Fibroblast of skin of back (primary cell): ENCODE measurements at regions not wholly inside any gene's neighbourhood (a gene's known extent, or its start where the extent isn't known, plus 50 kb on each side); places are given as distances from the start of the nearest gene placed in this dataset.
A peak's percentile ranks its signal among the peaks of the same experiment; 100 is the strongest.
"Not testable (repeated sequence)": the region's sequence is repeated elsewhere in the genome, so short reads cannot be mapped to it uniquely, and the experiment has no call there.

Source experiments
- DNase-seq: peaks from one replicate; pipeline ENCODE4 v3.0.0-alpha.2; 2013

DNA sequence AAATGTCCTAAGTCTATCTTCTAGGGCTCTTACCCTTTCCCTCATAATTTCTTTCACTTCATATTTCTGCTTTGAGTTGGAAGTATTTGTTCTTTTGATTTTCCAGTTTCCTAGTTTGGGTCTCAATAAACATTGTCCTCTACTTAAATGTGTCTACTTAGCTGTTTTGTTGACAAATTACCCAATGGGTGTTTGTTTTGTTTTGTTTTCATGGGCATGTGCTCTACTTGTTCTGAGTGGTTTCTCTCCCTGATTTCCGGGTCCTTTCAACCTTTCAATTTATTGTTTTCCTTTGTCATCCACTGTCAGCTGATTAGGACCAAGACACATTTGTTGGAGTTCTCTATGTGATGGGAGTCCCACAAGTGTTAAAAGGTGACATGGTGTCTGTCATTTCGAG, 1181.4 kb downstream of the RPA4 start:
- no peak for DNase-seq

DNA sequence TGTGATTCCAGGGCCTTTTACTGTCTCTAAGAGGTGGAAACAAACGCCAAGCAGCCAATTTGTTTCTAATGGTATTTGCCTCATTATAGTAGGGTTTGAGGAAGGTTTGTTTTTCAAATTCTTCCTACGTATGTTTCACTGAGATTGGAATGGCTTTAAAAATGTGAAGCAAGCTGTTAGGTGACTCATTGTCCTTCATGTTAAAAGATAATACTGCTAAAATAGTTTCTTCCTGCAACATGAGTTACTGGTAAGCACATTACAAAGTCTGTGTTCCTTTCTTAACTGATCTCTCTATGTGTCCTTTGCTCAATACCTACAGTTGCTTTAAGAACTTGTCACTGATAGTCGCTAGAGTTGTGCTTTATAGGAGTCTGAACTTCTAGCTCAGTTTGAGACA, 1183.9 kb downstream of the RPA4 start:
- peak; percentile 58 for DNase-seq

DNA sequence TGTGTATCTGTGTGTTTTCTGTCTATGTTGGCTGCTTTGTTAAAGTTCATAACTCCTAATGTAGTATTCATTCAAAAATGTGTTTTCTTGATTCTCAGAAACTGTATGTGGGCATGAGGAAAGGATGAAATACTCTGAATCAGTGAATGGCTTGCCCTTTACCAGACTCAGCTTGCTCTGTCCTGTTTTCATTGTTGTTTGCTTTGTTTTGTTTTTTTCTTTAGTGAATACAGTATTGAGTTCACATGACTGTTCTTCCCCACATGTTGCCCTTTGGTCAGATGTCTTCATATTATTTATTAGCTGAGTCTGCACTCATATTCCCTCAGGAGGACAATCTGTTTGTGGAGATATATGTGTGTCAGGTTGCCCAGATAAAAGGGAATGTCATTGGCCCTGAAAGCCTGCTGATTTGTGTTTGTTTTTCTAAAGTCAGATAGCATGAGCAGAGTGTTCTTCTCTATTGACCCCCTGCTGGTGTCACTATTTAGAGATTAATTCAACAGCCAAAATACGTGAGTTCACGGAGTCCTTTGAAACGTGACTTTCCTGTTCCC, 1184.4 kb downstream of the RPA4 start:
- no peak for DNase-seq

DNA sequence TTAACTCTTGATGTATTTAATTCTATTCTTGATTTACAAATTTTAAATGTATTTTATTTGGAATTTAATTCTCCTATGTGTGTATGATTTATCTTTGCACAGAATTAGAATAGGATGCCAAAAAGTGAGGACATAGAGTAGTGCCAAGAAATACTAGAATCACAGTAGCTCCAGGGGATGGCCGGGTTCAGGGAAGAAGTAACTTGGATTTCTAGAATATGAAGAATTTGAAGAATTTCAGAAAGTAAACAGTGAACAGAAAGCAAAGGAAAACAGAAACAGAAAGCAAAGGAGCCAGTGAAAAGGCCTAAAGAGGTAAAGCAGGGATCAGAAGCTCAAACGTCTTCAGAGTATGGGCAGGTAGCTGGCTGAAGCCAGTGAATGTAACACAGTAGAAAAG, 1187.6 kb downstream of the RPA4 start:
- DNase-seq = peak; percentile 13

DNA sequence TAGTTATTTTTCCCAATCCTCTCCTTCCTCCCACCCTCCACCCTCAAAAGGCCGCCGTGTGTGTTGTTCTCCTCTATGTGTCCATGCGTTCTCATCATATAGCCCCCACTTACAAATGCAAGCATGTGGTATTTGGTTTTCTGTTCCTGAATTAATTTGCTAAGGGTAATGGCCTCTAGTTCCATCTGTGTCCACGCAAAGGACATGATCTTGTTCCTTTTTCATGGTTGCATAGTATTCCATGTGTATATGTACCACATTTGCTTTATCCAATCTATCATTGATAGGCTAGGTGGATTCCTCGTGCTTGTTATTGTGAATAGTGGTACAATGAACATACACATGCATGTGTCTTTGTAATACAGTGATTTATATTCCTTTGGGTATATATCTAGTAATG, 1193.7 kb downstream of the RPA4 start:
- no peak for DNase-seq

DNA sequence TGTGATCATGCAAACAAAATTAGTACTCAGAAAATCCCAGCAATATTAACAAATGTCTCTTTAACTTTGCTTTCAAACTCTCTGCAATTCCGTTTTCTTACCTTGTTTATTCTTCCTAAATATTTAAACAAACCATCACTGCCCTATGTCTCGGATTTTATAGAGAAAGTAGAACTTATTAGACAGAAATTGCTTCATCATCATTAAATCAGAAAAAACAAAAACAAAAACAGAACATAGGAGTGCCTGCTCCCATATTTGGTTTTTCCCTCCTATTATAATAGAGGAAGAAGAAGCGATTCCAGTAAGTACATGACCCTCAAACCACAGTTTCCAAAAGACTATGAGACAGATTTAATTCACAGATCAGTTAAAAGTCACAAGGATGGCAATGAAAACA, 1228.0 kb downstream of the RPA4 start:
- no peak for DNase-seq

DNA sequence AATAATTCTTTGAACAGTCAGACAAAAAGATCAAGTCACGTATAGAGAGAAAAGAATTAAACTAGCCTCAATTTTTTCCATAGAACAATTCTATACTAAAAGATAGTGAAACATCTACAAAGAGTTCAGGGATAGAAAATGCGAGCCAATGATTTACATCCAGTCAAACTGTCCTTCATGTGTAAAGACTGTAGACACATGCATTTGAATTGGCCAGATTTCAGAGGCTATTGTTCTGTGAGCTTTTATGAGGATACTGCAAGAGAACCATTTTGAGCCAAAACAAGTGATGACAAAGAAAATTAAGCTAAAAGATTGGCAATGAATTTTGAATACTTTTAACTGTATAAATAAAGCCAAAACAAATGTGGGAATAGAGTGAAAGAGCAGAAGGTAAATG, 1230.3 kb downstream of the RPA4 start:
- DNase-seq = no peak

DNA sequence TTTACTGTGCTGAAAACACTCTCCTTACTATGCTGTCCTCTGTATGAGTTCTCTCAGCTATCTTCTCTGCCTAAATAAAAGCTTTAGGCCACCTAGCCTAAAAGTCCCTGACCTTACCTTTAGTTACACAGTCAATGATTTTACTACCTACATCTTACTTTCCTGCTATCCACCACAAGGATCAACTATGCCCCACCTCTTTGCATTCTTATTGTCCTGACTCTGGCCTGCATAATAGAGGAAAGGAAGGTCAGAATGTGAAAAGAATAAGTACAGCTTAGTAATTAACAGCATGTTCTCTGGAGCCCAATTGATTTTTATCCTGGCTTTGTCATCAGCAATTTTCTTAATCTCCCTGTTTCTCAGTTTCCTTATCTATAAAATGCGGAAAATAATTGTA, 1257.8 kb downstream of the RPA4 start:
- DNase-seq = no peak

DNA sequence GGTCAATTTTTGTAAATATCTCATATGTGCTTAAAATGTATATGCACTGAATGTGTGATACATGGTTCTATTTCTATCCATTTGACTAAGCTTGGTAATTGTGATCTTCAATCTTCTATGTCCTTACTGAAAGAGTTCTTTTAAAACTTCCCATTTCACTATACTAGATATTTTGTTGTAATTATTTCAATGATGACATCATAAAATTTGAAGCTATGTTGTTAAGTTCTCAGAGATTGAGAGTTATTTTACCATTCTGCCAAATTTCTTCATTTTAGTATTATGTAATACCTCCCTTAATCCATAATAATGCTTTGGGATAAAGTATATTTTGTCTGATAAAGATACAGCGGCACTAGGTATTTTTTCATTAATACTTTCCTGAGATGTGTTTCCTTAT, 1307.3 kb downstream of the RPA4 start:
- DNase-seq = no peak

DNA sequence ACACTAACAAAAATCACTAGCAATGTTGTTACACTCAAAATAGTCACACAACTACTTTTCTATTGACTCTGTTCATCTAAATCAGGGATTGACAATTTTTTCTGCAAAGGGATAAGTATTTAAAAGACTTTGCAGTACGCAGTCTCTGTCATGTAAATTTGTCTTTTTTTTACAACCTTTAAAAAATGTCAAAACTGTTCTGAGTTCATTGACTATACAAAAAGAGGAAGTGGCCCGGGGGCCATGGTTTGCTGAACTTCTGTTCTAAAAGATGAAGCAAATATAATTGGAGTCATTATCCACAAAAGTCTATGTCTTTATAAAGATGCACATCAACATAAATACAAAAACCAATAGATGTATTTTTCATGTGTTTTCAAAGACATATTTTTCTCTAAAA, 1310.3 kb downstream of the RPA4 start:
- no peak for DNase-seq

DNA sequence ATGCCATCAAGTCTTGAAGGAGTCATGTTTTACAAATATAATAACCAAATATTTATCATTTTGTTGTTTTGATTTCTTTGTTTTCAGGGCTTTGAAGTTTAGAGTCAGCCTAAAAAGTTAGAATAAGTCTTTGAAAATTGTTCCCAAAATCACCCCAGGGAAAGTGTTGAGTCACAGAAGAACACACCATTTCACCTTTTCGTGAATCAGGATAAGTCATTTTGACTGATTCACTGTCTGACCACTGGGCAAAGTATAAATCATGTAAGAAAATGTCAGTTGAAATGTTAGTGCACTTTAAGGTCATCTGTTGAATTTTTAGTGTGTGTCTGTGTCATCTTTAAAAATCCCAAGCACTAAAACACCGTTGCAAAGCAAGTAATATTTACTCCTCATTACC, 1320.1 kb downstream of the RPA4 start:
- DNase-seq = no peak

DNA sequence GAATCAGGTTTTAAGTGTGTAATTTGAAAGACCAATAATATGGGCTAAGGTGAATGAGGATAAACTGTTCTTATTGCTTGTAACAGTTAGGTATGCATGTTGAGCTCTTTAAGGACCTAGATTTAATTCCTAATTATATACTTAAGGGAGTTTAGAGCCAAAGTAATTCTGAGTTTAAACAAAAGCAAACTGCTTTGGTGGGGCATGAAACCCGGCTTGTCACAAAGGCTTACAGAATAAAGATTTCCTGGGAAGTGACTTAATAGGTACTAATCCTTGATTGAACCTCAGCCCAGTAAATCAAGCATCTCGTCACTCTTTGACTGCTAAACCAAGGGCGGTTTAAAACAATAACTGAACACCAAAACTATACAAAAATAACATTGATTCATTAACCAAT, 1324.2 kb downstream of the RPA4 start:
- no peak for DNase-seq

DNA sequence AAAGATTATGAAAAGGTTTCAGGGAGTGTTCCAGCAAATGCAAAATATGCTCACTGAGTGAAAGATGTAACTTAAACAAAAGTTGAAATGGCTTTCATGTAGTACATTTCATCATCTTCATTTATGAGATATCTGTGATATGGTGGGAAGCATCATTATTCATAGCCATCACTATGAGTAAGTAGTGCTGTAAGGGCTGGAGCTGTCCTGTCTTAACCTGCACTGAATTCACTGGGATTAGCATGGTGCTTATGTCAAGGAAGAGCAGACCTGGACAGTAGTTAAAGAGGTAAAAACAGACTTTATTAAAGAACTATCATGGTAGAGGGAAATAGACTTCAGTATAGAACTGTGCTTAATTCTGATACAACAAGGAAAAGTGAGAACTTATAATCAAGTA, 1347.3 kb downstream of the RPA4 start:
- DNase-seq = no peak

DNA sequence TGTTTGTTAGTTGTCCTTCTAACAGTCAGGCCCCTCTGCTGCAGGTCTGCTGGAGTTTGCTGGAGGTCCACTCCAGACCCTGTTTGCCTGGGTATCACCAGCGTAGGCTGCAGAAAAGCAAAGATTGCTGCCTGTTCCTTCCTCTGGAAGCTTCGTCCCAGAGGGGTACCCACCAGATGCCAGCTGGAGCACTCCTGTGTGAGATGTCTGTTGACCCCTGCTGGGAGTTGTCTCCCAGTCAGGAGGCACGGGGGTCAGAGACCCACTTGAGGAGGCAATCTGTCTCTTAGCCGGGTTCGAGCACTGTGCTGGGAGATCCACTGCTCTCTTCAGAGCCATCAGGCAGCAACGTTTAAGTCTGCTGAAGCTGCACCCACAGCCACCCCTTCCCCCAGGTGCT, 1356.4 kb downstream of the RPA4 start:
- DNase-seq = not testable (repeated sequence)

DNA sequence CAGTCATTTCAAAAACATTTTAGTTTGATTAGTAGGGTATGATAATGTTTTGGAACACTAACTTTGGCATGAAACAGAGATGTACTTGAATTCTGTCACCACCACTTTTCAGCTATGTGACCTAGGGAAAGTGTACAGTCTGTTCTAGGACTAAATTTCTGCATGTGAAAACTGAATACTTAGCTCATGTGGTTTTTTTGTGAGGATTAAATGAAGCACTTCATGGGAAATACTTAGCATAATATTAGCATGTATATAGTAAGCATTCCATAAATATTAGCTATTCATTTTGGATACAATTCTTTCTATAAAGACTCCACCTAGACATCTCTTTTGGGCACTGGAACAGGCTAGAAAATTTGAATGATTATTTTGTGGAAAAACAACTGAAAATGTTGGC, 1379.4 kb downstream of the RPA4 start:
- no peak for DNase-seq

DNA sequence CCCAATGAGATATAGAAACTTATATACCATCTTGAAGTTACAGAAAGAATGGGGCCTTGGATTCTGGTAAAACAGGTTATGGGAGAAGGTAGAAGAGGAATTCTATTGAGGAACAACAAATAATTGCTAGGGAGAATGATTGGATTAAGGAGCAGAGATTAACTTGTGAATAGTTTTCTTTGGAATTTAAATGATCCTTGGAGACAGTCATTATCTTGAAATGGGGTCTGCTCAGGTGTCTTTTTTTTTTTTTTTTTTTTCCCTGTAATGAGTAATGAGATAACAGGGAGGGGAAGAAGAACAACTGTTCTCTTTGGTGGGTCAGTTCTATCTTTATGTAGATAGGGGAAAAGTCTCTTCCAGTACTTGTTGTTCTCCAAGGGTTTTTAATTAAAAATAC, 1406.0 kb downstream of the RPA4 start:
- no peak for DNase-seq

DNA sequence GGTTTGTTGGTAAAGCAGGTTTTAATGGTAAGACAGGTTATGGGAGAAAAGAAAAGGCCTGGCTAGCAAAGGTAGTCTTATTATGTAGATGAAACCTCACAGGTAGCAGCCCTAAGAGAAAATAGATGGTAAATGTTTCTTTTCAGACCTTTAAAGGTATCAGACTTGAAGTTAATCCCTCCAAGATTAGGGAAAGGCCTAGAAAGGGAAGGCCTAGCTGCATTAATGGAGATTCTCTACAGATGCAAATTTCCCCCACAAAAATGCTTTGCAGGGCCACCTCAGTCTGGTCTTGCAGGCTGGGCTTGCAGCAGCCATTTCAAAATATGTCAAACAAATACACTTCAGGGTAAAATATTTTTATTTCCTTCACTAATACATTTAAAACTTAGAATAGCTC, 1410.6 kb downstream of the RPA4 start:
- no peak for DNase-seq

DNA sequence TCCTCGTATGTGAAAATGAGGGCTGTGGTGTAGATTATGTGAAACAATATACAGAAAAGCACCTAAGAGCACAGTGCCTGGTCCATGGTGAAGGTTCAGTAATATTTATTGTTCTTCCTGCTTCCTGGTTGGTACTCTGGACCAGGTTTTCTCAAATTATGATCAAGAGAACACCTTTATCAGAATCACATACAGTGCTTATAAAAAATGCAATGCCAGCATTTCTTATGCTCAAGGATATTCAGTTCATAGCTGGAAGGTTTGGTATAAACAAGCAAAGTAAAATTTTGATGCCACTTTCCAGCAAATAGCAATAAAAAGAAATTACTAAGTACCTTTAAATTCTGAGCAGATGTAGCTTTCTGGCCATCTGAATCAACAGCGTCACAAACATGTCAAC, 1412.4 kb downstream of the RPA4 start:
- no peak for DNase-seq

DNA sequence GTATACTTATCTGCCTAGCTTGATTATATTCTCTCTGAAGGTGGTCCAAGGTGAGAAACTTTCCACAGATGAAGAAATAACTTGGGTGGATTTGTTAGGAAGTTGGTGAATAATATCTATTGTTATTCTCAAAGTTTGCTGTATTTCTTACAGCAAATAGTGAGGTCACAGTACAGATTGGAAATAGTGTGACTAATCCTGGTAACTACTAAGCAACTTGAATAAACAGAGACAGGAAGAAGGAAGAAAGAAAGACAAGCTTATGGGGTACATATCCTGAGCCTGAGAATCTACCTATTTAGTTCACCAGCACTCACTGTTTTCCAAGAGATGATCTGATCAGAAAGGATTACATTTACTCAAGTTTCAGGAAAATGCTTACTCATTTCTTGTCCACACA, 1416.1 kb downstream of the RPA4 start:
- DNase-seq = peak; percentile 0

DNA sequence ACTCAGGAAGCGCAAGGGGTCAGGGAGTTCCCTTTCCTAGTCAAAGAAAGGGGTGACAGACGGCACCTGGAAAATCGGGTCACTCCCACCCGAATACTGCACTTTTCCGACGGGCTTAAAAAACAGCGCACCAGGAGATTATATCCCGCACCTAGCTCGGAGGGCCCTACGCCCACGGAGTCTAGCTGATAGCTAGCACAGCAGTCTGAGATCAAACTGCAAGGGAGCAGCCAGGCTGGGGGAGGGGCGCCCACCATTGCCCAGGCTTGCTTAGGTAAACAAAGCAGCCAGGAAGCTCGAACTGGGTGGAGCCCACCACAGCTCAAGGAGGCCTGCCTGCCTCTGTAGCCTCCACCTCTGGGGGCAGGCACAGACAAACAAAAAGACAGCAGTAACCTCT, 1416.8 kb downstream of the RPA4 start:
- DNase-seq = not testable (repeated sequence)

DNA sequence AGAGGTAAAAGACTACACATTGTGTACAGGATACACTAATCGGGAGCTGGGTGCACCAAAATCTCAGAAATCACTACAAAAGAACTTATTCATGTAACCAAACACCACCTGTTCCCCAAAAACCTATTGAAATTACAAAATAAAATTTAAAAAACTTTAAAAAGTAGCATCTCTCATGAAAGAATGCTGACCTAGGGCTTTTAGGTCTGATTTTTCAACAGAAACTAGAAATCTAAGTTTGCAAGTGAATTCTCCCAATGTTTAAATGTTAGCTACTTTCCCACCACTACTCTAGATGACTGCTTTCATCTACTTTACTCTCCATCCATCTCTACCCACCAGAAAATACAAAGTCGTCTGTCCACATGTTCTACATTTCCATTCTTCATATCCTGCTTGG, 1447.7 kb downstream of the RPA4 start:
- DNase-seq = no peak

DNA sequence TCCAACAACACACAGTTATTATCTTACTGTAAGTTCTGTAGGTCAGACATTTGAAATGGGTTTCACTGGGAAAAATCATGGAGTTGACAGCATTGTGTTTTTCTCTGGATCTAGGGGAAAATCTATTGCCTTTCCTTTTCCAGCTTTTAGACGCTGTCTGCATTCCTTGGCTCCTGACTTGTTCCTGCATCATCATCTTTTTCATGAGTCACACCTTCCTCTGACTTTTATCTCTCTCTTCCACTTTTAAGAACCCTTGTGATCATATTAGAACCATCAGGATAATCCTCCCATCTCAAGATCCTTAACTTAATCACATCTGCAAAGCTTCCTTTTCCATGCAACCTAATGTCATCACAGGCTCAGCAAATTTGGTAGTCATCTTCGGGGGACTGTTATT, 1454.8 kb downstream of the RPA4 start:
- DNase-seq = peak; percentile 0

DNA sequence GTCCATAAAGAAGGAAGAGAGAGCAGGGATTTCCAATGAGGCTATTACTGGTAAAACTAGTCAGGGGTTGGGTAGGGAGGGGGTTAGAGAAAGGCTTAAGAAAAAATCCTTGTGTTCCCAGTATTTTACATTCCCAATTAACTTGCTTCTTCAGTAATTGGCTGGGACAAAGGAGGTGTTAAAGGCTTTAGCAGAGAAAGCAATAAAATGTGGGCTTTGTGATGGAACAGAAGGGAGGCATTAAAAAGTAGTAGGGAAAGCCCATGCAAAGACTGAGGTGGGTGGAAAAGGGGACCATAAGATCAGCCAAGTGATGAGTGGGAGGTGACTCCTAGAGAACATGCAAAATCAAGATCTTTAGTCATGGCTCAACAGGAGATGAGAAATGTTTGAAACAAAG, 1467.2 kb downstream of the RPA4 start:
- no peak for DNase-seq

DNA sequence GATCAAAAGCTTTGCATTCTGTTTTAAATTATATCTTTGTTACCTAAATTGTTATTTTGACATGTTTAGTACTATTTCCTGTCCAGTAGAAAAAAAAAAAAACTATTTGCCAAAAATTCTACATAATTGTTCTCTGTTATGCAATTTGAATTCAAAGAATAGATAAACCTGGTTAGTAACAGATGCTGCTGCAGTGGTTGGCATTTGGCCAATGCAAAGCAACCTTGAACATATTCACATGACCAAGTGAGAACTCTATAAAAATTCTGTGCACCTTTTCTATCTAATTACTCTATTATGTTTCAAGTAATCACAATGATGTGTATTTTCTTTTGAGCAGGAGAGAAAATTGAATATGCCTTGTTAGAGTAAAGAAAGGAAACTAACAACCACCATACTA, 1473.4 kb downstream of the RPA4 start:
- DNase-seq = no peak

DNA sequence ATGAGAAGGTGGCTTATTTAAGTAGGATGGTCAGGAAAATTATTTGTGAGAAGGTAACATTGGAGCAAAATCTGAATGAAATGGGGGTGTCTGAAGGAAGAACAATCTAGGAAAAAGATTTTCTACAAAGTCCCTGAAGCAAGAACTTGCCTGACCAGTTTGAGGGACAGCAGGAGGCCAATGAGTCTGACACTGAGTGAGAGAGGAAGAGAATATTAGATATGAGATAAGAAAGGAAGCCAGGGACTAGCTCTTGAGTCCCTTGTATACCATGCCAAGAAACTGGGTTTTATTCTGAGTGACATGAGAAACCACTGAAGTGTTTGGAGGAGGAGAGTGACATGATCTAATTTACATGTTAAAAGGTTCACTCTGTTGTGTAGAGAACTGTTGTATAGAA, 1478.9 kb downstream of the RPA4 start:
- no peak for DNase-seq

DNA sequence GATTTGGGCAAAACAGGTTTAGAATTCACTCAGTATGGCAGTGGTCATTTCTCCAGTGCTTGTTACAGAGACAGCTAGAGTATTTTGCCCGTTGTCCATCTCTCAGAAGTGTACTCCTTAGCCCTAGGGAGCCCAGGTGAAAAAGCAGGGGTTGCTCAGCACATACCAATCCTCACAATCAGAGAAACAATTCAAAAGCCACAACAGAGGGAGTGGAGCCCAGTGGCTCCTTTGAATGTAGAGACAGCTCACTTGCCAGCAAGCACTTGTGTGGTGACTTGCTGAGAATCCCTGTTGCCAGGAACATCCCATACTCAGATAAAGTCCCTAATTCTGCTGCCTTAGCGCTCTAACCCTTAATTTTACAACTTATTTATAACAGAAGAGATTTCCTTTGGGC, 1488.3 kb downstream of the RPA4 start:
- no peak for DNase-seq
